OCI-LY3 (cell line): ENCODE measurements at regions not wholly inside any gene's neighbourhood (a gene's known extent, or its start where the extent isn't known, plus 50 kb on each side); places are given as distances from the start of the nearest gene placed in this dataset.

Experiments used
- H2AFZ ChIP-seq: fragments of 200-600, 300-600 bp; shearing (Covaris generic); 2 replicates; pipeline ENCODE4 v1.6.0; 2014; ENCODE audit warnings: antibody characterized with exemption, low read depth, low read length
- H3K27ac ChIP-seq: fragments of 200-600, 300-600 bp; sonication (generic); 2 replicates; pipeline ENCODE4 v1.5.1; 2014; ENCODE audit warnings: mild to moderate bottlenecking, low read length, moderate library complexity, mixed read lengths
- H3K27me3 ChIP-seq: fragments of 200-600, 300-600 bp; sonication (generic); 2 replicates; pipeline ENCODE4 v1.6.1; 2014; ENCODE audit warnings: low read depth, low read length, mixed read lengths
- H3K36me3 ChIP-seq: fragments of 200-600, 300-600 bp; sonication (generic); replicated peaks from 2 replicates; pipeline ENCODE3; 2014; ENCODE audit warnings: low read depth, low read length, mixed read lengths
- H3K4me1 ChIP-seq: fragments of 300-600, 200-600 bp; sonication (generic); 2 replicates; pipeline ENCODE4 v1.6.1; 2014; ENCODE audit warnings: low read length, mixed read lengths
- H3K4me2 ChIP-seq: fragments of 200-600, 300-600 bp; sonication (generic); 2 replicates; pipeline ENCODE4 v1.6.1; 2014; ENCODE audit warnings: low read length, mixed read lengths
- H3K4me3 ChIP-seq: fragments of 300-600, 200-600 bp; sonication (generic); 2 replicates; pipeline ENCODE4 v1.5.1; 2014; ENCODE audit warnings: antibody characterized with exemption, mild to moderate bottlenecking, low read length, moderate library complexity
- H3K79me2 ChIP-seq: fragments of 300-600, 200-600 bp; shearing (Covaris generic); 2 replicates; pipeline ENCODE4 v1.6.1; 2014; ENCODE audit warnings: mild to moderate bottlenecking, low read length, mixed read lengths
- H3K9ac ChIP-seq: fragments of 300-600, 200-600 bp; shearing (Covaris generic); 2 replicates; pipeline ENCODE4 v1.6.0; 2014; ENCODE audit warnings: mild to moderate bottlenecking, low read length, moderate library complexity
- H3K9me3 ChIP-seq: fragments of 200-600, 300-600 bp; shearing (Covaris generic); 2 replicates; pipeline ENCODE4 v1.6.1; 2014; ENCODE audit warnings: low read length, mixed read lengths; ENCODE audit not compliant: insufficient read depth
- H4K20me1 ChIP-seq: fragments of 200-600, 300-600 bp; sonication (generic); 2 replicates; pipeline ENCODE4 v1.6.1; 2016; ENCODE audit warnings: low read length, mixed read lengths; ENCODE audit not compliant: insufficient read depth
- CTCF ChIP-seq: fragments of 200-600, 300-600 bp; sonication (generic); IDR thresholded peaks from 2 replicates; pipeline ENCODE4 v1.5.1; 2014; ENCODE audit warnings: antibody characterized with exemption, low read length, low read depth
- EZH2phosphoT487 ChIP-seq: fragments of 200-600 bp; shearing (Covaris generic); IDR thresholded peaks from 2 replicates; pipeline ENCODE4 v1.6.1; 2018; ENCODE audit warnings: antibody characterized with exemption, mixed run types, low read depth

GRCh38 chr1:79539001-79539400 lies 532.5 kb upstream of the ADGRL4 start:
- Histone ChIP-seq H3K36me3 (no peaks in the 10 kb centered on the region), H3K9me3 (no peaks in the 10 kb centered on the region), H3K9ac (no peak overlapping the region), H3K4me3 (no peak overlapping the region), H3K4me2 (no peak overlapping the region), H3K27me3 (no peaks in the 10 kb centered on the region), H3K79me2 (no peaks in the 10 kb centered on the region), H4K20me1 (no peaks in the 10 kb centered on the region), H2AFZ (no peak overlapping the region), H3K27ac (no peak overlapping the region), H3K4me1 (no peaks in the 10 kb centered on the region)
- TF ChIP-seq CTCF (no peak), EZH2phosphoT487 (no peak)

- H3K79me2 ChIP-seq, result no peaks in the 10 kb centered on the region
- H3K4me2 ChIP-seq, result peak overlapping the region; percentile 35
- no peak overlapping the region for H3K4me3 ChIP-seq
- peaks cover 10% of the 10 kb centered on the region for H3K4me1 ChIP-seq
- H3K27me3 ChIP-seq, result no peaks in the 10 kb centered on the region
- no peaks in the 10 kb centered on the region for H3K36me3 ChIP-seq
- no peak overlapping the region for H3K9ac ChIP-seq
- TF ChIP-seq EZH2phosphoT487 (no peak), CTCF (no peak)
- no peaks in the 10 kb centered on the region for H3K9me3 ChIP-seq
- no peaks in the 10 kb centered on the region for H4K20me1 ChIP-seq
- peak overlapping the region; percentile 81 for H2AFZ ChIP-seq
- H3K27ac ChIP-seq, result no peak overlapping the region
Observed at GRCh38 chr1:79532555-79532954, 526.0 kb upstream of the ADGRL4 start.

GRCh38 chr1:79531790-79532189 lies 525.3 kb upstream of the ADGRL4 start:
- no peak overlapping the region for H3K9ac ChIP-seq
- no peak overlapping the region for H3K4me3 ChIP-seq
- H3K4me1 ChIP-seq, result peaks cover 10% of the 10 kb centered on the region
- TF ChIP-seq EZH2phosphoT487 (no peak), CTCF (no peak)
- H2AFZ ChIP-seq, result no peak overlapping the region
- no peaks in the 10 kb centered on the region for H4K20me1 ChIP-seq
- no peaks in the 10 kb centered on the region for H3K9me3 ChIP-seq
- H3K4me2 ChIP-seq, result no peak overlapping the region
- no peaks in the 10 kb centered on the region for H3K27me3 ChIP-seq
- no peak overlapping the region for H3K27ac ChIP-seq
- H3K36me3 ChIP-seq, result no peaks in the 10 kb centered on the region
- H3K79me2 ChIP-seq, result no peaks in the 10 kb centered on the region

- Histone ChIP-seq H3K4me1 (peaks cover 10% of the 10 kb centered on the region), H3K9ac (no peak overlapping the region), H3K79me2 (no peaks in the 10 kb centered on the region), H3K27me3 (no peaks in the 10 kb centered on the region), H3K9me3 (no peaks in the 10 kb centered on the region), H3K4me2 (no peak overlapping the region), H3K36me3 (no peaks in the 10 kb centered on the region), H2AFZ (no peak overlapping the region), H4K20me1 (no peaks in the 10 kb centered on the region), H3K27ac (no peak overlapping the region), H3K4me3 (no peak overlapping the region)
- no peak for TF ChIP-seq CTCF
- TF ChIP-seq EZH2phosphoT487, result no peak
Observed at GRCh38 chr1:79530476-79530875, 523.9 kb upstream of the ADGRL4 start.
